K562 (cell line): ENCODE measurements at regions not wholly inside any gene's neighbourhood (a gene's known extent, or its start where the extent isn't known, plus 50 kb on each side); places are given as distances from the start of the nearest gene placed in this dataset.

Source experiments
- ATAC-seq: fragments of 200-7000 bp; cut with Tn5 transposase; 3 replicates; pipeline ENCODE4 v1.9.1; 2020; ENCODE audit warnings: moderate library complexity
- BruUV-seq: library from RNA; stranded (reverse); fragments of 400-500 nt; replicated peaks from 2 replicates; lab custom pipeline; 2021; lab: Mats Ljungman, UMichigan
- CTCF ChIA-PET: fragments of 300-600 bp; formaldehyde crosslinking; extraction: SDS; loops from one replicate; lab custom pipeline; 2021; ENCODE audit warnings: low intra/inter-chr PET ratio; lab: Yijun Ruan, JAX
- POLR2A ChIA-PET: fragments of 300-600, 350-650 bp; sonication (Branson Sonifier 250); formaldehyde crosslinking; extraction: SDS; loops from one replicate; lab custom pipeline; 2021; ENCODE audit warnings: antibody characterized with exemption, inconsistent platforms; lab: Yijun Ruan, JAX
- DNase-seq, 4 experiments: peaks; one replicate each; pipeline versions ENCODE4 v3.0.0 to v3.0.0-alpha.2; 2011 to 2018; ENCODE audit warnings: low spot score in 3 of 4, mixed read lengths in 3 of 4; ENCODE audit errors: extremely low read depth in 1 of 4
- FAIRE-seq: peaks from 2 replicates; lab custom pipeline; 2011; peaks lifted over from hg19 to GRCh38; lab: Jason Lieb, UNC
- H2AFZ ChIP-seq: 2 replicates; pipeline ENCODE4 v1.6.0; 2011; ENCODE audit warnings: low read depth, low read length, control low read depth, inconsistent platforms
- H3K27ac ChIP-seq: fragments of 200-600 bp; 3 replicates; pipeline ENCODE4 v1.8.0; 2011; ENCODE audit warnings: low read depth, mild to moderate bottlenecking, control low read depth, inconsistent platforms, low read length, moderate library complexity, mixed read lengths; ENCODE audit errors: extremely low read depth
- H3K27me3 ChIP-seq, 2 experiments: fragments of 300-600 bp in 1 of 2; 2 replicates in 1 of 2; 3 replicates in 1 of 2; pipeline versions ENCODE4 v1.6.0 to v1.8.0; 2011; ENCODE audit warnings: inconsistent platforms in 2 of 2, low read length in 2 of 2, mild to moderate bottlenecking in 1 of 2, mixed read lengths in 1 of 2, moderate library complexity in 1 of 2; ENCODE audit not compliant: control insufficient read depth in 2 of 2, insufficient read depth in 2 of 2
- H3K36me3 ChIP-seq: fragments of 300-600 bp; 3 replicates; pipeline ENCODE4 v1.8.0; 2011; ENCODE audit warnings: mild to moderate bottlenecking, low read length, inconsistent platforms; ENCODE audit not compliant: control insufficient read depth, insufficient read depth
- H3K4me1 ChIP-seq, 2 experiments: fragments of 200-600 bp in 1 of 2; replicated peaks in 1 of 2; 2 replicates in 1 of 2; 3 replicates in 1 of 2; pipeline versions ENCODE4 v1.5.1 to v1.8.0; 2011; ENCODE audit warnings: inconsistent platforms in 2 of 2, low read length in 2 of 2, mild to moderate bottlenecking in 1 of 2, mixed read lengths in 1 of 2, moderate library complexity in 1 of 2; ENCODE audit not compliant: control insufficient read depth in 2 of 2, insufficient read depth in 2 of 2
- H3K4me2 ChIP-seq: 2 replicates; pipeline ENCODE4 v1.6.1; 2011; ENCODE audit warnings: low read length, control low read depth, inconsistent platforms, mixed read lengths; ENCODE audit not compliant: insufficient read depth
- H3K4me3 ChIP-seq: fragments of 200-600 bp; sonication (generic), shearing (Covaris generic); 2 replicates; pipeline ENCODE4 v1.5.1; 2016; ENCODE audit warnings: control low read depth, inconsistent platforms
- H3K79me2 ChIP-seq: fragments of 200-600 bp; 3 replicates; pipeline ENCODE4 v1.8.0; 2011; ENCODE audit warnings: low read length, inconsistent platforms; ENCODE audit not compliant: control insufficient read depth, insufficient read depth
- H3K9ac ChIP-seq, 2 experiments: 2 replicates each; pipeline versions ENCODE4 v1.6.0 to v1.6.1; 2011; ENCODE audit warnings: low read depth in 2 of 2, low read length in 2 of 2, control low read depth in 1 of 2, inconsistent platforms in 1 of 2, mild to moderate bottlenecking in 1 of 2, mixed read lengths in 1 of 2; ENCODE audit not compliant: insufficient read depth in 1 of 2
- H3K9me1 ChIP-seq: one replicate; pipeline ENCODE4 v1.6.0; 2011; ENCODE audit warnings: inconsistent platforms, mild to moderate bottlenecking, low read length, moderate library complexity; ENCODE audit not compliant: control insufficient read depth, insufficient read depth
- H3K9me3 ChIP-seq: replicated peaks from 2 replicates; pipeline ENCODE4 v1.5.1; 2011; ENCODE audit warnings: low read depth, low read length, inconsistent platforms; ENCODE audit not compliant: control insufficient read depth, insufficient read depth
- H4K20me1 ChIP-seq: replicated peaks from 2 replicates; pipeline ENCODE4 v1.6.1; 2011; ENCODE audit warnings: low read length, inconsistent platforms, mixed read lengths; ENCODE audit not compliant: control insufficient read depth, insufficient read depth
- EGR1 ChIP-seq: fragments of 450-650 bp; conservative IDR thresholded peaks from 2 replicates; pipeline ENCODE4 v1.6.1; 2017; ENCODE audit warnings: mild to moderate bottlenecking
- GABPB1 ChIP-seq: sonication (generic); formaldehyde crosslinking; IDR thresholded peaks from 2 replicates; pipeline ENCODE4 v1.8.0; 2022; ENCODE audit warnings: mild to moderate bottlenecking, missing genetic modification reagents
- KAT7 ChIP-seq: sonication (generic); formaldehyde crosslinking; IDR thresholded peaks from 2 replicates; pipeline ENCODE4 v1.8.0; 2022; ENCODE audit warnings: missing genetic modification reagents, mild to moderate bottlenecking, borderline replicate concordance
- LEF1 ChIP-seq: fragments of 450-650 bp; IDR thresholded peaks from 2 replicates; pipeline ENCODE4 v1.6.1; 2016; ENCODE audit warnings: mild to moderate bottlenecking
- NFIC ChIP-seq: fragments of 450-650 bp; IDR thresholded peaks from 2 replicates; pipeline ENCODE4 v1.6.1; 2017; ENCODE audit warnings: mild to moderate bottlenecking, inconsistent platforms
- RUNX1 ChIP-seq: sonication (generic); IDR thresholded peaks from 2 replicates; pipeline ENCODE4 v1.6.1; 2016; ENCODE audit warnings: antibody characterized with exemption, low read depth
- SRSF1 ChIP-seq: fragments of 200-400 bp; formaldehyde crosslinking; IDR thresholded peaks from 2 replicates; pipeline ENCODE4 v1.6.1; 2017; ENCODE audit warnings: mild to moderate bottlenecking, low read depth, low read length, moderate library complexity
- TSC22D4 ChIP-seq: fragments of 450-650 bp; IDR thresholded peaks from 2 replicates; pipeline ENCODE4 v1.6.1; 2016; ENCODE audit warnings: missing genetic modification characterization, missing biosample characterization, control low read depth
- ZNF436 ChIP-seq: fragments of 250-450, 450-650 bp; sonication (Bioruptor Pico); formaldehyde crosslinking; IDR thresholded peaks from 2 replicates; pipeline ENCODE4 v1.7.0; 2020; ENCODE audit warnings: mild to moderate bottlenecking
- WGBS: fragments of 100-300 bp; shearing (Covaris generic); methylation state at CpG from one replicate; pipeline ENCODE4 v1.1.6; 2016; ENCODE audit warnings: low coverage, mixed read lengths; ENCODE audit not compliant: insufficient coverage; ENCODE audit errors: missing lambda C conversion rate; 5-methylcytosine and 5-hydroxymethylcytosine counted together
- in situ Hi-C: fragments of 300-500 bp; cut with MboI; formaldehyde crosslinking; loops from 4 replicates; pipeline ENCODE4 v1.15.0; 2018; ENCODE audit warnings: inconsistent platforms, mixed read lengths
- intact Hi-C: fragments of 100-400 bp; cut with micrococcal nuclease; formaldehyde crosslinking; loops from 2 replicates; pipeline ENCODE4 v1.14.2; 2022
- TF ChIP-seq, protein P1 (sequence below): fragments of 250-450 bp; sonication (Bioruptor Pico); IDR thresholded peaks from 2 replicates; pipeline ENCODE4 v1.5.0; 2021

DNA sequence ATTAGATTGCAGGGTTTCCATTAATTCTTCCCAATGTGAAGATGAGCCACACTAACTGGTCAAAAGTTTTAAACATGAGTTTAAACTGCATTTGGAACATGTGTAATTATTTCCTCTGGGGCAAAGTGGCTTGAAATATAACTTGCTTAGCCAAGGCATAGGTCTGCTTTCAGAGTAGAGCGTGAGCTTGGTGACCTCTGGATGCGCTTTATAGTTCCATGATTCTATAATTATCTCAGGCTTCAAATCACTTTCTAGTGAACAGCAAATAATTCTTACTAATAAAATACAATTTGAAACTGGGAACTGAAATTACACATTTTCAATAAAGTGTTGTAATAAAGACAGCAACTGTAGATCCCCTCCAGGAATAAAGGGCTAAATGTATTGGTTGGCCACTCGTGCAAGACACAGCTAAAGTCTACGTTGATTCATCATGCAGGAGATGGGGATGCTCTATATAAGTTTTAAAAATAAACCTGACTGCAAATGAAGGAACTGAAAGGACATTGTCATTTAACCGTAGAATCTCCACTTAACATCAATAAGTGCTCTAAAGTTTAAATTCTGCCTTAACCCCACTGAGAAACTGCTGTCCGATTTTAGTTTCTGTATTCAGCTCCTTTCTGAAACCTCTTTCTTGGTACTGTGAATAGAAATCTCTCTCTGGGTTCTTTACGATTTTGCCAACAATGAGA is 460.0 kb downstream of the PSAT1 start:
- no peaks in the 10 kb centered on the region for H3K9me1 ChIP-seq
- H2AFZ ChIP-seq, result no peak overlapping the region
- TF ChIP-seq, protein P1, sequence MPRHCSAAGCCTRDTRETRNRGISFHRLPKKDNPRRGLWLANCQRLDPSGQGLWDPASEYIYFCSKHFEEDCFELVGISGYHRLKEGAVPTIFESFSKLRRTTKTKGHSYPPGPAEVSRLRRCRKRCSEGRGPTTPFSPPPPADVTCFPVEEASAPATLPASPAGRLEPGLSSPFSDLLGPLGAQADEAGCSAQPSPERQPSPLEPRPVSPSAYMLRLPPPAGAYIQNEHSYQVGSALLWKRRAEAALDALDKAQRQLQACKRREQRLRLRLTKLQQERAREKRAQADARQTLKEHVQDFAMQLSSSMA (CRISPR knock-in tag), result no peak
- no peak for TF ChIP-seq GABPB1 (CRISPR knock-in tag)
- TF ChIP-seq SRSF1, result no peak
- no peak for TF ChIP-seq RUNX1
- no peak for TF ChIP-seq NFIC
- no peak for TF ChIP-seq LEF1
- no peak for TF ChIP-seq ZNF436 (CRISPR knock-in tag)
- no peak for TF ChIP-seq EGR1
- TF ChIP-seq TSC22D4 (tag), result no peak
- no peak for TF ChIP-seq KAT7 (CRISPR knock-in tag)
- 5% methylated on average over 7 of the region's 7 CpGs for WGBS
- H3K9me3 ChIP-seq, result no peaks in the 10 kb centered on the region
- no peak overlapping the region for H3K27ac ChIP-seq
- in situ Hi-C loops (no loop called here), intact Hi-C loops (no loop called here)
- H3K4me3 ChIP-seq, result no peak overlapping the region
- POLR2A ChIA-PET, result no interaction called here
- DNase-seq (no peak), FAIRE-seq (no peak), ATAC-seq (no peak)
- no peaks in the 10 kb centered on the region for H4K20me1 ChIP-seq
- H3K27me3 ChIP-seq, result no peaks in the 10 kb centered on the region
- no peak overlapping the region for H3K4me2 ChIP-seq
- no peaks in the 10 kb centered on the region for H3K36me3 ChIP-seq
- H3K9ac ChIP-seq, result no peak overlapping the region
- no TSS peak for BruUV-seq
- H3K79me2 ChIP-seq, result no peaks in the 10 kb centered on the region
- CTCF ChIA-PET, result no interaction called here
- H3K4me1 ChIP-seq, result no peaks in the 10 kb centered on the region
